ENCODE measurements at regions not wholly inside any gene's neighbourhood (a gene's known extent, or its start where the extent isn't known, plus 50 kb on each side); places are given as distances from the start of the nearest gene placed in this dataset.
A peak's percentile ranks its signal among the peaks of the same experiment; 100 is the strongest.
"Not testable (repeated sequence)": the region's sequence is repeated elsewhere in the genome, so short reads cannot be mapped to it uniquely, and the experiment has no call there.

- H3K4me1 ChIP-seq (ENCODE audit: control insufficient read depth, insufficient read depth, low read length) = no peaks in the 10 kb centered on the region
- no peak overlapping the region for H3K27ac ChIP-seq (ENCODE audit: low read length)
- WGBS (ENCODE audit: insufficient coverage, insufficient read length) = no CpG with 5 or more reads among the region's 7 CpGs
Observed at GRCh38 chr20:36082315-36082915, 72.1 kb upstream of the EPB41L1 start.

GRCh38 chr20:36083200-36083599 is 71.3 kb upstream of the EPB41L1 start:
- H3K9me3 ChIP-seq (ENCODE audit: control insufficient read depth, insufficient read depth, low read length); H3K4me3 ChIP-seq (ENCODE audit: low read length); H3K27me3 ChIP-seq (ENCODE audit: control insufficient read depth, insufficient read depth, low read length); H3K4me1 ChIP-seq (ENCODE audit: control insufficient read depth, insufficient read depth, low read length); H3K27ac ChIP-seq (ENCODE audit: low read length); H3K36me3 ChIP-seq (ENCODE audit: control insufficient read depth, insufficient read depth, low read length); DNase-seq (ENCODE audit: low read depth, low spot score): not testable (repeated sequence)
- no CpG with 5 or more reads among the region's 4 CpGs for WGBS (ENCODE audit: insufficient coverage, insufficient read length)

More at GRCh38 chr20:36082315-36082915, 72.1 kb upstream of the EPB41L1 start:
- no peaks in the 10 kb centered on the region for H3K27me3 ChIP-seq (ENCODE audit: control insufficient read depth, insufficient read depth, low read length)
- no peak overlapping the region for H3K4me3 ChIP-seq (ENCODE audit: low read length)
- H3K9me3 ChIP-seq (ENCODE audit: control insufficient read depth, insufficient read depth, low read length) = no peaks in the 10 kb centered on the region
- no peaks in the 10 kb centered on the region for H3K36me3 ChIP-seq (ENCODE audit: control insufficient read depth, insufficient read depth, low read length)
- DNase-seq (ENCODE audit: low read depth, low spot score) = no peak

DNA sequence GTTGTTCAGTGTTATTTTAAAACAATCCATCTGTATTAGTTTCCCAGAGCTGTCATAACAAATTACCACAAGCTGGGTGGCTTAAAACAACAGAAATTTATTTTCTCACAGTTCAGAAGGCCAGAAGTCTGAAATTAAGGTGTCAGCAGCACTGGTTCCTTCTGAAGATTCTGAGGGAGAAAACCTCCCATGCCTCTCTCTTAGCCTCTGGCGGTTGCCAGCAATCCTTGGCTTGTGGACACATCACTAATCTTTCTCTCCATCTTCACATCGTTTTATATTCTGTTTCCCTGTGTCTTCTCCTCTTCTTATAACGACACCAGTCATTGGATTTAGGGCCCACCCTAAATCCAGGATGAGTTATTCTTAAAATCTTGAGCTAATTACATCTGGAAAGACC is 70.2 kb upstream of the EPB41L1 start:
- H3K4me3 ChIP-seq (ENCODE audit: low read length) = no peak overlapping the region
- H3K4me1 ChIP-seq (ENCODE audit: control insufficient read depth, insufficient read depth, low read length) = no peaks in the 10 kb centered on the region
- no peaks in the 10 kb centered on the region for H3K9me3 ChIP-seq (ENCODE audit: control insufficient read depth, insufficient read depth, low read length)
- no CpG with 5 or more reads among the region's 3 CpGs for WGBS (ENCODE audit: insufficient coverage, insufficient read length)
- no peak overlapping the region for H3K27ac ChIP-seq (ENCODE audit: low read length)
- no peak for DNase-seq (ENCODE audit: low read depth, low spot score)
- H3K27me3 ChIP-seq (ENCODE audit: control insufficient read depth, insufficient read depth, low read length) = no peaks in the 10 kb centered on the region
- no peaks in the 10 kb centered on the region for H3K36me3 ChIP-seq (ENCODE audit: control insufficient read depth, insufficient read depth, low read length)

GRCh38 chr20:36084897-36085613 is 69.5 kb upstream of the EPB41L1 start:
- Histone ChIP-seq H3K9me3 (ENCODE audit: control insufficient read depth, insufficient read depth, low read length) (no peaks in the 10 kb centered on the region), H3K36me3 (ENCODE audit: control insufficient read depth, insufficient read depth, low read length) (no peaks in the 10 kb centered on the region), H3K4me1 (ENCODE audit: control insufficient read depth, insufficient read depth, low read length) (no peaks in the 10 kb centered on the region), H3K27ac (ENCODE audit: low read length) (no peak overlapping the region), H3K27me3 (ENCODE audit: control insufficient read depth, insufficient read depth, low read length) (no peaks in the 10 kb centered on the region), H3K4me3 (ENCODE audit: low read length) (no peak overlapping the region)
- no peak for DNase-seq (ENCODE audit: low read depth, low spot score)
- no CpG with 5 or more reads among the region's 4 CpGs for WGBS (ENCODE audit: insufficient coverage, insufficient read length)

GRCh38 chr20:36085686-36086267 is 68.8 kb upstream of the EPB41L1 start:
- no CpG with 5 or more reads among the region's 3 CpGs for WGBS (ENCODE audit: insufficient coverage, insufficient read length)
- no peaks in the 10 kb centered on the region for H3K27me3 ChIP-seq (ENCODE audit: control insufficient read depth, insufficient read depth, low read length)
- H3K4me3 ChIP-seq (ENCODE audit: low read length) = no peak overlapping the region
- H3K4me1 ChIP-seq (ENCODE audit: control insufficient read depth, insufficient read depth, low read length) = no peaks in the 10 kb centered on the region
- DNase-seq (ENCODE audit: low read depth, low spot score) = no peak
- H3K27ac ChIP-seq (ENCODE audit: low read length) = no peak overlapping the region
- H3K36me3 ChIP-seq (ENCODE audit: control insufficient read depth, insufficient read depth, low read length) = no peaks in the 10 kb centered on the region
- no peaks in the 10 kb centered on the region for H3K9me3 ChIP-seq (ENCODE audit: control insufficient read depth, insufficient read depth, low read length)

GRCh38 chr20:36086767-36087166 is 67.8 kb upstream of the EPB41L1 start:
- Histone ChIP-seq H3K4me1 (ENCODE audit: control insufficient read depth, insufficient read depth, low read length) (no peaks in the 10 kb centered on the region), H3K27me3 (ENCODE audit: control insufficient read depth, insufficient read depth, low read length) (no peaks in the 10 kb centered on the region; the same call in 1 of the 2 replicates), H3K27ac (ENCODE audit: low read length) (no peak overlapping the region), H3K36me3 (ENCODE audit: control insufficient read depth, insufficient read depth, low read length) (no peaks in the 10 kb centered on the region), H3K4me3 (ENCODE audit: low read length) (no peak overlapping the region), H3K9me3 (ENCODE audit: control insufficient read depth, insufficient read depth, low read length) (no peaks in the 10 kb centered on the region)
- DNase-seq (ENCODE audit: low read depth, low spot score) = no peak
- no CpG with 5 or more reads among the region's 2 CpGs for WGBS (ENCODE audit: insufficient coverage, insufficient read length)

DNA sequence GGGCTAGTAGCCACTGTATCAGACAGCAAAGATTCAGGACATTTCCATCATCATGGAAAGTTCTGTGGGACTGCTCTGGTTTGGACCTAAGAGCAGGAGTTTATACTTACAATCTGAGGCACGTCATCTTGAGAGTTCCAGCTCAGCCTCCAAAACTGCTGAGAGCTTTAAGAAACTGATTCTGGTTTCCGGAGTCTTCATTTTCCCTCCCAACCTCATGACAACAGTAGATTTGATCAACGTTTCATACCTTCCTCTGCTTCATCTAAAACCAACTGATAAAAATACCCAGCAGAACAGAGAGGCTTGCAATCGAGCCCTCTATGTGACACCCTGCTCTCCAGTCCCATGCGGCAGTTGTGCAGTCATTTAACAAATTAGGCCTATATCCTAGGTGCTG is 64.3 kb upstream of the EPB41L1 start:
- no CpG with 5 or more reads among the region's 5 CpGs for WGBS (ENCODE audit: insufficient coverage, insufficient read length)

DNA sequence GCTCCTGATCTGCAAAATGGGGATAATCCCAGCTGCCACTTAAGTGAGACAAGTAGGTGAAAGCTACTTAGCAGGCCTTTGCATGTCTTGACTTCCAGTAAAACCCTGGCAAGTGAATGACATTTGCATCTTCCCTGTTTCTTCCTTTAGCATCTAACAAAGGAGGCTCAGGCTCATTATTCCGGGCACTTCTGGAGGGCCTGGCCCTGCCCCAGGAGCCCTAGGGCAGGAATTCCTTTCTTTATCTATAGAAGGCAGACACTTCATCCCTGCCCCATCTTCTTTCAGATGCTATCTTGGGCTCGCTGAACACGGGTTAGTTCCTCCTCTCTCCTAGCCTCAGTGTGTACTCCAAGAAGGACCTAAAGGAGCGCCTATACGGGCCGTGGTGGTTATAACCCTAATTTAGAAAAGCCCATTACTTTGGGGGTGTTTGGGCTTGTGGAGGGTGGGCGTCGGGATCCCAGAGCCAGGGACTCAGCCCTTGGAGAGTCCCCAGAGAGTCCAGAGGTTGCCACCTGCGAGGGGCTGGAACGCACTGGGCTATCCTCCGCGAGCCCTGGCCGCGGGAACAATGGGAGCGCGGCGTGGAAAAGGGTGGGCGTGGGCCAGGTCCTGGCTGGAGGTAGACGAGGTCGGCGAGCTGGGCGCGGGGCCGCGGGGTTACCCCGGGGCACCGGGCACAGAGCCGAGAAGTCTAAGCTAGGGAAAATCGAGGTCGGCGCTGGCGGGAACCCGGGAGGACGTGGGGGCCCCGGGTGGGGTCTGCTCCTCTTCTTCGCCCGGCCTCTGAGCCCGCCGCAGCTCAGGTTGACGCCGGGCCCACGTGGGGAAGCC is 62.8 kb upstream of the EPB41L1 start:
- Histone ChIP-seq H3K4me1 (ENCODE audit: control insufficient read depth, insufficient read depth, low read length) (peaks cover 8% of the 10 kb centered on the region), H3K4me3 (ENCODE audit: low read length) (peak overlapping the region; percentile 39), H3K9me3 (ENCODE audit: control insufficient read depth, insufficient read depth, low read length) (no peaks in the 10 kb centered on the region), H3K36me3 (ENCODE audit: control insufficient read depth, insufficient read depth, low read length) (no peaks in the 10 kb centered on the region), H3K27ac (ENCODE audit: low read length) (no peak overlapping the region), H3K27me3 (ENCODE audit: control insufficient read depth, insufficient read depth, low read length) (peaks cover 38% of the 10 kb centered on the region)
- DNase-seq (ENCODE audit: low read depth, low spot score) = no peak
- WGBS (ENCODE audit: insufficient coverage, insufficient read length) = no CpG with 5 or more reads among the region's 42 CpGs

More for the DNA sequence above, 64.3 kb upstream of the EPB41L1 start:
- DNase-seq (ENCODE audit: low read depth, low spot score) = no peak
- Histone ChIP-seq H3K9me3 (ENCODE audit: control insufficient read depth, insufficient read depth, low read length) (no peaks in the 10 kb centered on the region), H3K27me3 (ENCODE audit: control insufficient read depth, insufficient read depth, low read length) (peaks cover 24% of the 10 kb centered on the region), H3K27ac (ENCODE audit: low read length) (no peak overlapping the region), H3K36me3 (ENCODE audit: control insufficient read depth, insufficient read depth, low read length) (no peaks in the 10 kb centered on the region), H3K4me1 (ENCODE audit: control insufficient read depth, insufficient read depth, low read length) (peaks cover 8% of the 10 kb centered on the region), H3K4me3 (ENCODE audit: low read length) (no peak overlapping the region)

- Histone ChIP-seq H3K27ac (ENCODE audit: low read length) (no peak overlapping the region), H3K9me3 (ENCODE audit: control insufficient read depth, insufficient read depth, low read length) (no peaks in the 10 kb centered on the region)
Observed at GRCh38 chr20:36092398-36093024, 62.0 kb upstream of the EPB41L1 start.

More at GRCh38 chr20:36092398-36093024, 62.0 kb upstream of the EPB41L1 start:
- H3K27me3 ChIP-seq (ENCODE audit: control insufficient read depth, insufficient read depth, low read length) = peaks cover 44% of the 10 kb centered on the region
- H3K4me3 ChIP-seq (ENCODE audit: low read length) = peak overlapping the region; percentile 39
- no peak for DNase-seq (ENCODE audit: low read depth, low spot score)
- no CpG with 5 or more reads among the region's 89 CpGs for WGBS (ENCODE audit: insufficient coverage, insufficient read length)
- peaks cover 8% of the 10 kb centered on the region for H3K4me1 ChIP-seq (ENCODE audit: control insufficient read depth, insufficient read depth, low read length)
- H3K36me3 ChIP-seq (ENCODE audit: control insufficient read depth, insufficient read depth, low read length) = no peaks in the 10 kb centered on the region

All from iPS DF 6.9 (cell line).